ENCODE measurements at regions not wholly inside any gene's neighbourhood (a gene's known extent, or its start where the extent isn't known, plus 50 kb on each side); places are given as distances from the start of the nearest gene placed in this dataset.

DNA sequence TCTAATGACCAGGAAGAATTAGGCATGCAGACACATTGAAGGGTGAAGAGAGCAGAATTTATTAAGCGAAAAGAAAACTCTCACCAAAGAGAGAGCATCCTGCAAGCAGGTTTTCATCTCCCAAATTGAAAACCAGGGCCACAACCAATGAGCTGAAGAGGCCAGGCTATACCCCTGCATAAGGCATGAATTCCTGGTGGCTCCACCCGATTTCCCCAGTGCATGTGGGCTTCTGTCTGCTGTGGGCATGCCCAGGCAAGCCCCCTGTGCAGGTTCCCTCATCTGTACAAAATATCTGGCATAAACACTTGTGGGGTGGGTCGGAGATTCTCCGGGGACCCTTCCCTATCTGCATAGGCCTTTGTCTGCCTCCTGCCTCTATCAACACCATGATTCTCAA, 621.6 kb upstream of the LRRTM1 start:
- TF ChIP-seq, protein P1, sequence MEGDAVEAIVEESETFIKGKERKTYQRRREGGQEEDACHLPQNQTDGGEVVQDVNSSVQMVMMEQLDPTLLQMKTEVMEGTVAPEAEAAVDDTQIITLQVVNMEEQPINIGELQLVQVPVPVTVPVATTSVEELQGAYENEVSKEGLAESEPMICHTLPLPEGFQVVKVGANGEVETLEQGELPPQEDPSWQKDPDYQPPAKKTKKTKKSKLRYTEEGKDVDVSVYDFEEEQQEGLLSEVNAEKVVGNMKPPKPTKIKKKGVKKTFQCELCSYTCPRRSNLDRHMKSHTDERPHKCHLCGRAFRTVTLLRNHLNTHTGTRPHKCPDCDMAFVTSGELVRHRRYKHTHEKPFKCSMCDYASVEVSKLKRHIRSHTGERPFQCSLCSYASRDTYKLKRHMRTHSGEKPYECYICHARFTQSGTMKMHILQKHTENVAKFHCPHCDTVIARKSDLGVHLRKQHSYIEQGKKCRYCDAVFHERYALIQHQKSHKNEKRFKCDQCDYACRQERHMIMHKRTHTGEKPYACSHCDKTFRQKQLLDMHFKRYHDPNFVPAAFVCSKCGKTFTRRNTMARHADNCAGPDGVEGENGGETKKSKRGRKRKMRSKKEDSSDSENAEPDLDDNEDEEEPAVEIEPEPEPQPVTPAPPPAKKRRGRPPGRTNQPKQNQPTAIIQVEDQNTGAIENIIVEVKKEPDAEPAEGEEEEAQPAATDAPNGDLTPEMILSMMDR (conservative IDR thresholded peaks at IDR 0.05 in 1 of 2, IDR thresholded peaks at IDR 0.05 in 1 of 2; ENCODE audit: low read depth in 1 of 2, low read length in 2 of 2) = no peak
- TF ChIP-seq EZH2 (IDR thresholded peaks at IDR 0.05; ENCODE audit: low read length, missing control alignments) = no peak

Measured in fibroblast of lung (primary cell).